ENCODE measurements at regions not wholly inside any gene's neighbourhood (a gene's known extent, or its start where the extent isn't known, plus 50 kb on each side); places are given as distances from the start of the nearest gene placed in this dataset.

GRCh38 chr10:8581521-8582225 is 527.2 kb downstream of the GATA3 start:
- no peak for TF ChIP-seq POLR2A (IDR thresholded peaks at IDR 0.05)
- no peak for TF ChIP-seq CTCF (IDR thresholded peaks at IDR 0.05)
- TF ChIP-seq POLR2AphosphoS5 (IDR thresholded peaks at IDR 0.05; ENCODE audit: insufficient read depth in 1 of 2, low read depth in 1 of 2), result no peak
